ENCODE measurements at regions not wholly inside any gene's neighbourhood (a gene's known extent, or its start where the extent isn't known, plus 50 kb on each side); places are given as distances from the start of the nearest gene placed in this dataset. TPM values are rescaled to one million over a fixed set of nuclear protein-coding genes. Genes with fewer than 3 reads are reported as not detected.

Small RNA genes lying in the stretch of these regions (microRNA-seq; reads per million reads assigned to microRNA genes)
- gene MIR6087 (ENCODE audit: borderline microRNAs expressed, borderline replicate concordance): not detected
